Stomach (tissue), 8 donors: ENCODE measurements at regions not wholly inside any gene's neighbourhood (a gene's known extent, or its start where the extent isn't known, plus 50 kb on each side); places are given as distances from the start of the nearest gene placed in this dataset.
"Not testable (repeated sequence)": the region's sequence is repeated elsewhere in the genome, so short reads cannot be mapped to it uniquely, and the experiment has no call there.

Source experiments
- DNase-seq, 2 donors: peaks; one replicate each; pipeline versions ENCODE4 v3.0.0 to v3.0.0-alpha.2; 2013 to 2019
- H3K27ac ChIP-seq, 5 donors: fragments of 200-600 bp in 4 of 5; sonication (generic) in 4 of 5; one replicate each; pipeline ENCODE4 v1.5.1; 2013 to 2019; ENCODE audit warnings: mild to moderate bottlenecking in 1 of 5, moderate library complexity in 1 of 5
- H3K27me3 ChIP-seq, 3 donors: fragments of 200-600 bp; sonication (generic); one replicate each; pipeline ENCODE4 v1.5.1; 2017 to 2019; ENCODE audit warnings: mixed run types in 1 of 3
- H3K36me3 ChIP-seq, 4 donors: fragments of 200-600 bp; sonication (generic); 1 replicate in 3 of 4; 2 replicates in 1 of 4; pipeline ENCODE4 v1.5.1; 2016 to 2019
- H3K4me1 ChIP-seq, 4 donors: fragments of 200-600 bp; sonication (generic); one replicate each; pipeline ENCODE4 v1.5.1; 2016 to 2019
- H3K4me3 ChIP-seq, 4 donors: fragments of 200-600 bp; sonication (generic) in 3 of 4; one replicate each; pipeline ENCODE4 v1.5.1; 2016 to 2019; ENCODE audit warnings: mild to moderate bottlenecking in 1 of 4
- H3K9me3 ChIP-seq, 4 donors: fragments of 200-600 bp; sonication (generic); one replicate each; pipeline ENCODE4 v1.5.1; 2016 to 2019
- CTCF ChIP-seq, 7 experiments: fragments of 450-650 bp in 4 of 7; fragments of 200-600 bp in 3 of 7; sonication (generic) in 3 of 7; IDR thresholded peaks; one replicate each; pipeline ENCODE4 v1.5.1; 2016 to 2019; ENCODE audit warnings: antibody characterized with exemption in 7 of 7, control low read depth in 2 of 7, mild to moderate bottlenecking in 1 of 7
- EP300 ChIP-seq: sonication (generic); formaldehyde crosslinking; IDR thresholded peaks from one replicate; pipeline ENCODE4 v1.6.1; 2017; ENCODE audit warnings: antibody characterized with exemption
- POLR2A ChIP-seq, 4 donors: fragments of 450-650 bp; IDR thresholded peaks; one replicate each; pipeline ENCODE4 v1.6.1; 2016; ENCODE audit warnings: antibody characterized with exemption in 4 of 4, control low read depth in 2 of 4, mild to moderate bottlenecking in 1 of 4, moderate library complexity in 1 of 4
- POLR2AphosphoS5 ChIP-seq, 3 donors: sonication (generic); formaldehyde crosslinking; IDR thresholded peaks; one replicate each; pipeline ENCODE4 v1.6.1; 2016; ENCODE audit warnings: antibody characterized with exemption in 3 of 3
- WGBS, 5 donors: extraction: QIAGEN DNeasy Blood & Tissue Kit in 3 of 5; methylation state at CpG; one replicate each; pipeline versions ENCODE4 v1.1.5 to v1.1.7; 2013 to 2018; 5-methylcytosine and 5-hydroxymethylcytosine counted together
- intact Hi-C: fragments of 100-400 bp; cut with DNase I; formaldehyde crosslinking; loops from one replicate; pipeline ENCODE4 v1.15.1; 2023; ENCODE audit warnings: low total_unique reads
- donor health status: healthy with polysubstance abuse.
- donor health status: Bipolar disorder and iron deficiency.
- donor health status: healthy.

DNA sequence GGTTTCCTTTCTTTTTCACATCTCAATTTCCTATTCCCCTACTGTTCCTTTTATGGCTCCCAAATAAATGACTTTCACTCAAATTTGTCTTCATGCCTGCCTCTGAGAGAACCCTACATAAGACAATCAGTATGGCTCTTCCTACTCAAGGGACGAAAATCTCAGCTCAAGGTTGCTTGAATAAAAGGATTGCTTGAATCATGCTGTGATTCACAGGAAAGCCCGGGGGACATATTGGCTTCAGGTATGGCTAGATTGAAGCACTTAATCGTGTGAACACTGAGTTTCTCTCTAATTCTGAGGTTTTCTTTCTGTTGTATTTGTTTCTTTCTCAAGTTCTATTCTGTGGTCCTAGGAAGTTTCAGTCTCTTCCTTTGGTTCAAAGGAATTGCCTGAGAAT is 140.3 kb upstream of the SULF2 start:
- Histone ChIP-seq H3K4me1 (peaks cover 0 to 6% (median 3%) of the 10 kb centered on the region in 4 donors), H3K9me3 (no peaks in the 10 kb centered on the region), H3K27ac (no peak overlapping the region), H3K36me3 (no peaks in the 10 kb centered on the region), H3K4me3 (no peak overlapping the region), H3K27me3 (peaks cover 0 to 45% (median 0%) of the 10 kb centered on the region in 3 donors)
- DNase-seq, result no peak
- intact Hi-C loops, result no loop called here
- whole genome bisulfite sequencing, 5 donors, result 61 to 80% (median 78%) methylated on average over 3 of the region's 3 CpGs
- TF ChIP-seq EP300 (no peak), POLR2AphosphoS5 (IDR thresholded peaks at IDR 0.05) (no peak), POLR2A (IDR thresholded peaks at IDR 0.05) (no peak), CTCF (IDR thresholded peaks at IDR 0.05) (no peak)

GRCh38 chr20:47922269-47922668 is 137.0 kb upstream of the SULF2 start:
- Histone ChIP-seq H3K4me3 (no peak overlapping the region), H3K27ac (no peak overlapping the region), H3K4me1 (peaks cover 0 to 6% (median 3%) of the 10 kb centered on the region in 4 donors), H3K36me3 (no peaks in the 10 kb centered on the region), H3K9me3 (peaks cover 0 to 15% (median 5%) of the 10 kb centered on the region in 4 donors), H3K27me3 (peaks cover 0 to 56% (median 0%) of the 10 kb centered on the region in 3 donors)
- TF ChIP-seq CTCF (IDR thresholded peaks at IDR 0.05) (no peak), POLR2AphosphoS5 (IDR thresholded peaks at IDR 0.05) (no peak), POLR2A (IDR thresholded peaks at IDR 0.05) (no peak), EP300 (no peak)
- intact Hi-C loops, result no loop called here
- WGBS, 5 donors, result 23 to 34% (median 28%) methylated on average over 4 of the region's 4 CpGs
- peak in 1 of 2 donors; percentile 37 for DNase-seq

- H3K27me3 ChIP-seq, result peaks cover 0 to 56% (median 0%) of the 10 kb centered on the region in 3 donors
- H3K4me3 ChIP-seq, H3K27ac ChIP-seq, H3K36me3 ChIP-seq, intact Hi-C loops, H3K4me1 ChIP-seq: not testable (repeated sequence)
- 46 to 74% (median 59%) methylated on average over 7 to 9 of the region's 9 CpGs for WGBS, 5 donors
- peaks cover 0 to 15% (median 7%) of the 10 kb centered on the region in 4 donors for H3K9me3 ChIP-seq
- peak in 1 of 2 donors; percentile 30 for DNase-seq
Observed at GRCh38 chr20:47921829-47922228, 136.5 kb upstream of the SULF2 start.

DNA sequence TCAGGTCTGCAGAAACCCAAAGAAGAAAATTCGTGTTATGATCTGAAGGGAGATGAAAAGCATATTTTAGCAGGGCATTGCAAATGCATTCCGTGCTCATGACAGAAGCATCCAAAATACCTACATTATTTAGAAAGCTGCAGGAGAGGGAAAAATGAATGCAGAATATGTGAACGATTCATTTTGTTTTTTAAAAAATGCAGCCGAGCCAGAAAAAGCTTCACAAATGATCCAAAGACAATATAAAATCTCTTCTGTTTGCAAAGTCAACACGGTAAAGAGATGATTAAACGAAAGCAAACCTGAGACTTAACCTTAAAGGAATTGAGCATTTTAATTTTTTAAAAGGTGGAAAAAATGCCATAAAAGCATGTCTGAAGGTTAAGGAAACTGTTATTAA is 136.1 kb upstream of the SULF2 start:
- intact Hi-C loops, result no loop called here
- no peak for DNase-seq
- H3K4me1 ChIP-seq, result peaks cover 0 to 6% (median 3%) of the 10 kb centered on the region in 4 donors
- no peaks in the 10 kb centered on the region for H3K36me3 ChIP-seq
- peaks cover 0 to 56% (median 0%) of the 10 kb centered on the region in 3 donors for H3K27me3 ChIP-seq
- H3K4me3 ChIP-seq, result no peak overlapping the region
- no peak for TF ChIP-seq POLR2AphosphoS5 (IDR thresholded peaks at IDR 0.05)
- no peak for TF ChIP-seq EP300
- no peak for TF ChIP-seq CTCF (IDR thresholded peaks at IDR 0.05)
- no peak for TF ChIP-seq POLR2A (IDR thresholded peaks at IDR 0.05)
- no peak overlapping the region for H3K27ac ChIP-seq
- WGBS, 5 donors, result 38 to 54% (median 44%) methylated on average over 6 of the region's 6 CpGs
- H3K9me3 ChIP-seq, result peaks cover 0 to 15% (median 7%) of the 10 kb centered on the region in 4 donors

DNA sequence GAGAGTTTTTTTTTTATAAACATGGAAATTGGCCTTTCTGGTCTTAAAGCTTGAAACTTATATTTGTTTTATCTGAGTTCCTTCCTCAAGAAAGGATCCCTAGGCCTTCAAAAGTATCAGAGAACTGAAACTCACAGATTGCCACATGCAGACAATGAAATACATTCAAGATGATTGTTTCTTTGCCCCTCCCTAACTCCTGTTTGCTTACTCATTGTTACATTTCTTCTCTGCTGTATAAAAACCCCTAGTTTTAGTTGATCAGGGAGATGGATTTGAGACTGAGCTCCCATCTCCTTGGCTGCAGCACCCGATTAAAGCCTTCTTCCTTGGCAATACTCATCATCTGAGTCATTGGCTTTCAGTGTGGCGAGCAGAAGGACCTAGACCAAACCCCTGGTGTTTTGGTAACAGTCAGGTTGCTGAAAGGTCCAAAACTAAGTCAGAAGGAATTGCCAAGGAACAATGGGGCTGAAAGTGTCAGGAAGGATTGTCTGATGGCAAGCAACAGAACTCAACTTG is 132.3 kb upstream of the SULF2 start:
- H3K27ac ChIP-seq, result no peak overlapping the region
- intact Hi-C loops, result no loop called here
- H3K4me1 ChIP-seq, result peaks cover 0 to 6% (median 3%) of the 10 kb centered on the region in 4 donors
- 89 to 100% (median 95%) methylated on average over 2 of the region's 2 CpGs for WGBS, 5 donors
- no peak overlapping the region for H3K4me3 ChIP-seq
- DNase-seq, result no peak
- peaks cover 0 to 15% (median 7%) of the 10 kb centered on the region in 4 donors for H3K9me3 ChIP-seq
- no peak for TF ChIP-seq POLR2AphosphoS5 (IDR thresholded peaks at IDR 0.05)
- TF ChIP-seq CTCF (IDR thresholded peaks at IDR 0.05), result no peak
- TF ChIP-seq POLR2A (IDR thresholded peaks at IDR 0.05), result no peak
- no peak for TF ChIP-seq EP300
- H3K27me3 ChIP-seq, result peaks cover 0 to 41% (median 0%) of the 10 kb centered on the region in 3 donors
- no peaks in the 10 kb centered on the region for H3K36me3 ChIP-seq
